HEK293T (cell line): ENCODE measurements at regions not wholly inside any gene's neighbourhood (a gene's known extent, or its start where the extent isn't known, plus 50 kb on each side); places are given as distances from the start of the nearest gene placed in this dataset.

Experiments
- ARNT ChIP-seq: fragments of 450-650 bp; IDR thresholded peaks from 2 replicates; pipeline ENCODE4 v1.6.1; 2017; ENCODE audit warnings: mild to moderate bottlenecking
- CTBP1 ChIP-seq: fragments of 450-650 bp; IDR thresholded peaks from 2 replicates; pipeline ENCODE4 v1.6.1; 2016; ENCODE audit warnings: borderline replicate concordance
- ELF4 ChIP-seq: fragments of 450-650 bp; IDR thresholded peaks from 2 replicates; pipeline ENCODE4 v1.6.1; 2017; ENCODE audit warnings: antibody characterized with exemption
- FOXA1 ChIP-seq: fragments of 450-650 bp; IDR thresholded peaks from 2 replicates; pipeline ENCODE4 v1.6.1; 2016; ENCODE audit warnings: mild to moderate bottlenecking
- FOXK2 ChIP-seq: fragments of 450-650 bp; IDR thresholded peaks from 2 replicates; pipeline ENCODE4 v1.6.1; 2016; ENCODE audit warnings: mild to moderate bottlenecking
- FOXM1 ChIP-seq: fragments of 450-650 bp; IDR thresholded peaks from 2 replicates; pipeline ENCODE4 v1.6.1; 2017; ENCODE audit warnings: mild to moderate bottlenecking, borderline replicate concordance
- HDGF ChIP-seq: fragments of 450-650 bp; IDR thresholded peaks from 2 replicates; pipeline ENCODE4 v1.6.1; 2017; ENCODE audit warnings: antibody characterized with exemption, borderline replicate concordance
- L3MBTL2 ChIP-seq: fragments of 450-650 bp; conservative IDR thresholded peaks from 2 replicates; pipeline ENCODE4 v1.6.1; 2016; ENCODE audit warnings: mild to moderate bottlenecking
- LEF1 ChIP-seq: fragments of 450-650 bp; IDR thresholded peaks from 2 replicates; pipeline ENCODE4 v1.6.1; 2017; ENCODE audit warnings: mild to moderate bottlenecking, borderline replicate concordance
- NFRKB ChIP-seq: fragments of 450-650 bp; IDR thresholded peaks from 2 replicates; pipeline ENCODE4 v1.6.1; 2016; ENCODE audit warnings: mild to moderate bottlenecking, moderate library complexity
- SP1 ChIP-seq: fragments of 450-650 bp; IDR thresholded peaks from 2 replicates; pipeline ENCODE4 v1.6.1; 2017
- SUZ12 ChIP-seq: fragments of 450-650 bp; IDR thresholded peaks from 2 replicates; pipeline ENCODE4 v1.6.1; 2016; ENCODE audit warnings: mild to moderate bottlenecking

- no peak for TF ChIP-seq LEF1
- no peak for TF ChIP-seq FOXK2
- TF ChIP-seq FOXA1: no peak
- no peak for TF ChIP-seq HDGF
- TF ChIP-seq NFRKB: no peak
- TF ChIP-seq SUZ12: no peak
- TF ChIP-seq FOXM1: no peak
- TF ChIP-seq ARNT: no peak
- TF ChIP-seq L3MBTL2: no peak
- no peak for TF ChIP-seq CTBP1
- TF ChIP-seq SP1: no peak
- no peak for TF ChIP-seq ELF4
Observed at GRCh38 chr10:43981696-43982095, 333.0 kb upstream of the ZNF32 start.
